ENCODE measurements at regions not wholly inside any gene's neighbourhood (a gene's known extent, or its start where the extent isn't known, plus 50 kb on each side); places are given as distances from the start of the nearest gene placed in this dataset.

DNA sequence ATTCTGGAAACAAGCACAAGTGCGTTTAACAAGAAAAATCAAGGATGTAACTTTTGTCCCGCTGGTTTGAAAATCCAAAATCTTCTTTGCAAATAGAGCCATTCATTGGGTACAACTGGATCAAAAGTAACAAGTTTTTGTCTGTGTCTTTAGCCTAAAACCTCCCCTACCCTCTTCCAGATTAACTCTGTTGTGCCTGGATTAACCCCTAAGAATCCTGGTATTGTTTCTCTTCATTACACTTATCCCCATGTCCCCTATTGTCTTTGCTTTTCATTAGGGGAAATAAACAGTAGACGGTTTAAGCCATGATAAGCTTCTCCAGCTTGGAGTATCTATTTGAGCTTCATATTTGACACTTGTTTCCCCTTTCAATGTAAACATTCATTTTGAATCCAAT is 242.1 kb upstream of the ARGLU1 start:
- BruUV-seq (replicated peaks): no TSS peak
- H3K79me2 ChIP-seq (ENCODE audit: control insufficient read depth, insufficient read depth, low read length): no peaks in the 10 kb centered on the region
- no peak overlapping the region for H3K4me2 ChIP-seq (ENCODE audit: insufficient read depth, low read length)
- CTCF ChIA-PET (ENCODE audit: low intra/inter-chr PET ratio): no interaction called here
- intact Hi-C loops (cut with micrococcal nuclease) (no loop called here), in situ Hi-C loops (cut with MboI) (no loop called here)
- H3K9me1 ChIP-seq (ENCODE audit: control insufficient read depth, insufficient read depth, low read length): no peaks in the 10 kb centered on the region
- H2AFZ ChIP-seq (ENCODE audit: low read depth, low read length): no peak overlapping the region
- H3K4me3 ChIP-seq: no peak overlapping the region
- DNase-seq (ENCODE audit: extremely low read depth in 1 of 4, low spot score in 3 of 4) (no peak), FAIRE-seq (no peak), ATAC-seq (no peak)
- H3K27ac ChIP-seq (ENCODE audit: extremely low read depth, low read depth, low read length): no peak overlapping the region
- H4K20me1 ChIP-seq (replicated peaks; ENCODE audit: control insufficient read depth, insufficient read depth, low read length): no peaks in the 10 kb centered on the region
- H3K9ac ChIP-seq (ENCODE audit: insufficient read depth in 1 of 2, low read depth in 2 of 2, low read length in 2 of 2): no peak overlapping the region
- TF ChIP-seq, protein P1, sequence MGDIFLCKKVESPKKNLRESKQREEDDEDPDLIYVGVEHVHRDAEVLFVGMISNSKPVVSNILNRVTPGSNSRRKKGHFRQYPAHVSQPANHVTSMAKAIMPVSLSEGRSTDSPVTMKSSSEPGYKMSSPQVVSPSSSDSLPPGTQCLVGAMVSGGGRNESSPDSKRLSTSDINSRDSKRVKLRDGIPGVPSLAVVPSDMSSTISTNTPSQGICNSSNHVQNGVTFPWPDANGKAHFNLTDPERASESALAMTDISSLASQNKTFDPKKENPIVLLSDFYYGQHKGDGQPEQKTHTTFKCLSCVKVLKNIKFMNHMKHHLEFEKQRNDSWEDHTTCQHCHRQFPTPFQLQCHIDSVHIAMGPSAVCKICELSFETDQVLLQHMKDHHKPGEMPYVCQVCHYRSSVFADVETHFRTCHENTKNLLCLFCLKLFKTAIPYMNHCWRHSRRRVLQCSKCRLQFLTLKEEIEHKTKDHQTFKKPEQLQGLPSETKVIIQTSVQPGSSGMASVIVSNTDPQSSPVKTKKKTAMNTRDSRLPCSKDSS (IDR thresholded peaks at IDR 0.05; ENCODE audit: low read depth, partially characterized antibody): no peak
- TF ChIP-seq MYNN (IDR thresholded peaks at IDR 0.05): no peak
- no peak for TF ChIP-seq MYNN (CRISPR knock-in tag; IDR thresholded peaks at IDR 0.05)
- TF ChIP-seq SETDB1 (IDR thresholded peaks at IDR 0.05; ENCODE audit: low read length): no peak
- no peak for TF ChIP-seq ZNF507 (tag; conservative IDR thresholded peaks at IDR 0.05)
- TF ChIP-seq YY1 (IDR thresholded peaks at IDR 0.05; ENCODE audit: borderline replicate concordance in 1 of 3, control insufficient read depth in 1 of 3, extremely low read depth in 1 of 3, insufficient read depth in 3 of 3, insufficient read length in 1 of 3, insufficient replicate concordance in 2 of 3, low read depth in 1 of 3, low read length in 2 of 3): no peak
- no peak for TF ChIP-seq CHD1 (IDR thresholded peaks at IDR 0.05; ENCODE audit: low read length)
- TF ChIP-seq ZKSCAN1 (IDR thresholded peaks at IDR 0.05; ENCODE audit: low read depth, low read length): no peak
- no peak for TF ChIP-seq BRF2 (IDR thresholded peaks at IDR 0.05; ENCODE audit: borderline replicate concordance, insufficient read depth, insufficient read length)
- no peak for TF ChIP-seq ARNT (IDR thresholded peaks at IDR 0.05)
- TF ChIP-seq NFATC3 (IDR thresholded peaks at IDR 0.05): no peak
- TF ChIP-seq, protein P2, sequence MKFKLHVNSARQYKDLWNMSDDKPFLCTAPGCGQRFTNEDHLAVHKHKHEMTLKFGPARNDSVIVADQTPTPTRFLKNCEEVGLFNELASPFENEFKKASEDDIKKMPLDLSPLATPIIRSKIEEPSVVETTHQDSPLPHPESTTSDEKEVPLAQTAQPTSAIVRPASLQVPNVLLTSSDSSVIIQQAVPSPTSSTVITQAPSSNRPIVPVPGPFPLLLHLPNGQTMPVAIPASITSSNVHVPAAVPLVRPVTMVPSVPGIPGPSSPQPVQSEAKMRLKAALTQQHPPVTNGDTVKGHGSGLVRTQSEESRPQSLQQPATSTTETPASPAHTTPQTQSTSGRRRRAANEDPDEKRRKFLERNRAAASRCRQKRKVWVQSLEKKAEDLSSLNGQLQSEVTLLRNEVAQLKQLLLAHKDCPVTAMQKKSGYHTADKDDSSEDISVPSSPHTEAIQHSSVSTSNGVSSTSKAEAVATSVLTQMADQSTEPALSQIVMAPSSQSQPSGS (CRISPR knock-in tag; IDR thresholded peaks at IDR 0.05): no peak
- no peak for TF ChIP-seq ZNF311 (CRISPR knock-in tag; IDR thresholded peaks at IDR 0.05)
- TF ChIP-seq NFYB (IDR thresholded peaks at IDR 0.05; ENCODE audit: extremely low read depth, insufficient read length): no peak
- no peak for TF ChIP-seq TEAD2 (tag; IDR thresholded peaks at IDR 0.05)
- TF ChIP-seq MCM2 (IDR thresholded peaks at IDR 0.05; ENCODE audit: low read depth): no peak
- no peak for TF ChIP-seq MBD2 (IDR thresholded peaks at IDR 0.05; ENCODE audit: borderline replicate concordance, low read depth)
- TF ChIP-seq, protein P3, sequence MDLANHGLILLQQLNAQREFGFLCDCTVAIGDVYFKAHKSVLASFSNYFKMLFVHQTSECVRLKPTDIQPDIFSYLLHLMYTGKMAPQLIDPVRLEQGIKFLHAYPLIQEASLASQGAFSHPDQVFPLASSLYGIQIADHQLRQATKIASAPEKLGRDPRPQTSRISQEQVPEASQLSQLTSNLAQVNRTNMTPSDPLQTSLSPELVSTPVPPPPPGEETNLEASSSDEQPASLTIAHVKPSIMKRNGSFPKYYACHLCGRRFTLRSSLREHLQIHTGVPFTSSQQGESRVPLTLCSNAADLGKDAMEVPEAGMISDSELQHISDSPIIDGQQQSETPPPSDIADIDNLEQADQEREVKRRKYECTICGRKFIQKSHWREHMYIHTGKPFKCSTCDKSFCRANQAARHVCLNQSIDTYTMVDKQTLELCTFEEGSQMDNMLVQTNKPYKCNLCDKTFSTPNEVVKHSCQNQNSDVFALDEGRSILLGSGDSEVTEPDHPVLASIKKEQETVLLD (IDR thresholded peaks at IDR 0.05): no peak
- no peaks in the 10 kb centered on the region for H3K4me1 ChIP-seq (replicated peaks in 1 of 2; ENCODE audit: control insufficient read depth in 2 of 2, insufficient read depth in 2 of 2, low read length in 2 of 2)
- POLR2A ChIA-PET: no interaction called here
- H3K9me3 ChIP-seq (replicated peaks; ENCODE audit: control insufficient read depth, insufficient read depth, low read depth, low read length): no peaks in the 10 kb centered on the region
- H3K36me3 ChIP-seq (ENCODE audit: control insufficient read depth, insufficient read depth, low read length): no peaks in the 10 kb centered on the region
- H3K27me3 ChIP-seq (ENCODE audit: control insufficient read depth in 2 of 2, insufficient read depth in 2 of 2, low read length in 2 of 2): no peaks in the 10 kb centered on the region
- 0% methylated on average over 3 of the region's 3 CpGs for WGBS (ENCODE audit: insufficient coverage, low coverage, missing lambda C conversion rate)

Data from K562 (cell line).